ENCODE measurements at regions not wholly inside any gene's neighbourhood (a gene's known extent, or its start where the extent isn't known, plus 50 kb on each side); places are given as distances from the start of the nearest gene placed in this dataset.

GRCh38 chr1:87840767-87841166 lies 512.1 kb downstream of the LMO4 start:
- DNase-seq: no peak
- Mint-ChIP-seq H3K9me3 (no peaks in the 10 kb centered on the region), H3K4me1 (no peaks in the 10 kb centered on the region), H3K27ac (no peak overlapping the region), H3K27me3 (ENCODE audit: low read depth, poor library complexity) (no peaks in the 10 kb centered on the region), H3K4me3 (no peak overlapping the region), H3K36me3 (ENCODE audit: low read depth) (no peaks in the 10 kb centered on the region)
- no peak for TF ChIP-seq CTCF (IDR thresholded peaks at IDR 0.05)

- DNase-seq: no peak
- no peak overlapping the region for H3K4me3 Mint-ChIP-seq
- no peaks in the 10 kb centered on the region for H3K9me3 Mint-ChIP-seq
- TF ChIP-seq CTCF (IDR thresholded peaks at IDR 0.05): no peak
- no peak overlapping the region for H3K27ac Mint-ChIP-seq
- H3K27me3 Mint-ChIP-seq (ENCODE audit: low read depth, poor library complexity): no peaks in the 10 kb centered on the region
- H3K4me1 Mint-ChIP-seq: no peaks in the 10 kb centered on the region
- no peaks in the 10 kb centered on the region for H3K36me3 Mint-ChIP-seq (ENCODE audit: low read depth)
Observed at GRCh38 chr1:87841332-87841731, 512.7 kb downstream of the LMO4 start.

- Mint-ChIP-seq H3K27me3 (ENCODE audit: low read depth, poor library complexity) (no peaks in the 10 kb centered on the region), H3K36me3 (ENCODE audit: low read depth) (no peaks in the 10 kb centered on the region), H3K27ac (no peak overlapping the region), H3K4me3 (no peak overlapping the region), H3K9me3 (no peaks in the 10 kb centered on the region), H3K4me1 (no peaks in the 10 kb centered on the region)
- DNase-seq: no peak
- no peak for TF ChIP-seq CTCF (IDR thresholded peaks at IDR 0.05)
Observed at GRCh38 chr1:87842156-87842555, 513.5 kb downstream of the LMO4 start.

GRCh38 chr1:87844251-87844650 lies 515.6 kb downstream of the LMO4 start:
- H3K4me1 Mint-ChIP-seq: no peaks in the 10 kb centered on the region
- DNase-seq: no peak
- H3K9me3 Mint-ChIP-seq: no peaks in the 10 kb centered on the region
- H3K27me3 Mint-ChIP-seq (ENCODE audit: low read depth, poor library complexity): no peaks in the 10 kb centered on the region
- TF ChIP-seq CTCF (IDR thresholded peaks at IDR 0.05): no peak
- H3K36me3 Mint-ChIP-seq (ENCODE audit: low read depth): no peaks in the 10 kb centered on the region
- no peak overlapping the region for H3K4me3 Mint-ChIP-seq
- H3K27ac Mint-ChIP-seq: no peak overlapping the region

- Mint-ChIP-seq H3K9me3 (no peaks in the 10 kb centered on the region), H3K27ac (no peak overlapping the region), H3K4me1 (no peaks in the 10 kb centered on the region), H3K27me3 (ENCODE audit: low read depth, poor library complexity) (no peaks in the 10 kb centered on the region), H3K4me3 (no peak overlapping the region), H3K36me3 (ENCODE audit: low read depth) (no peaks in the 10 kb centered on the region)
- TF ChIP-seq CTCF (IDR thresholded peaks at IDR 0.05): no peak
- DNase-seq: no peak
Observed at GRCh38 chr1:87851490-87851889, 522.8 kb downstream of the LMO4 start.

- Mint-ChIP-seq H3K27ac (peak overlapping the region; percentile 93), H3K4me3 (no peak overlapping the region), H3K9me3 (peaks cover 1% of the 10 kb centered on the region), H3K27me3 (ENCODE audit: low read depth, poor library complexity) (no peaks in the 10 kb centered on the region), H3K4me1 (no peaks in the 10 kb centered on the region), H3K36me3 (ENCODE audit: low read depth) (no peaks in the 10 kb centered on the region)
- no peak for DNase-seq
- no peak for TF ChIP-seq CTCF (IDR thresholded peaks at IDR 0.05)
Observed at GRCh38 chr1:87852410-87853161, 523.9 kb downstream of the LMO4 start.
